SK-N-SH (cell line): ENCODE measurements at regions not wholly inside any gene's neighbourhood (a gene's known extent, or its start where the extent isn't known, plus 50 kb on each side); places are given as distances from the start of the nearest gene placed in this dataset.

Experiments
- EP300 ChIP-seq, 2 experiments: IDR thresholded peaks; 2 replicates each; pipeline versions ENCODE4 v1.4.0 to v1.6.1; 2012; ENCODE audit warnings: borderline replicate concordance in 1 of 2, low read depth in 1 of 2, low read length in 1 of 2
- FOXJ3 ChIP-seq: sonication (generic); formaldehyde crosslinking; IDR thresholded peaks from 2 replicates; pipeline ENCODE4 v1.5.1; 2020; ENCODE audit warnings: mild to moderate bottlenecking, missing genetic modification reagents
- GABPA ChIP-seq: IDR thresholded peaks from 2 replicates; pipeline ENCODE4 v1.4.0; 2012; ENCODE audit warnings: low read depth, mild to moderate bottlenecking
- JUND ChIP-seq: IDR thresholded peaks from 2 replicates; pipeline ENCODE4 v1.4.0; 2012
- MXI1 ChIP-seq: IDR thresholded peaks from 2 replicates; pipeline ENCODE4 v1.6.1; 2012; ENCODE audit warnings: mild to moderate bottlenecking, low read depth, low read length, improper control_type of control experiment
- RAD21 ChIP-seq: IDR thresholded peaks from 2 replicates; pipeline ENCODE4 v1.6.1; 2012; ENCODE audit warnings: mild to moderate bottlenecking, low read length
- REST ChIP-seq: IDR thresholded peaks from 2 replicates; pipeline ENCODE4 v1.6.1; 2012; ENCODE audit warnings: mild to moderate bottlenecking, low read depth, low read length, moderate library complexity
- RFX5 ChIP-seq: IDR thresholded peaks from 2 replicates; pipeline ENCODE4 v1.6.1; 2012; ENCODE audit warnings: mild to moderate bottlenecking, improper control_type of control experiment, low read length
- SIN3A ChIP-seq: IDR thresholded peaks from 2 replicates; pipeline ENCODE4 v1.6.1; 2012; ENCODE audit warnings: low read depth, mild to moderate bottlenecking, low read length, moderate library complexity, borderline replicate concordance
- SMC3 ChIP-seq: IDR thresholded peaks from 2 replicates; pipeline ENCODE4 v1.6.1; 2012; ENCODE audit warnings: low read depth, low read length, improper control_type of control experiment
- TF ChIP-seq, protein P1 (sequence below): fragments of 200-600 bp; sonication (generic); IDR thresholded peaks from 2 replicates; pipeline ENCODE4 v1.6.1; 2017; ENCODE audit warnings: antibody characterized with exemption, mild to moderate bottlenecking, moderate library complexity
- TF ChIP-seq, protein P2 (sequence below): IDR thresholded peaks from 2 replicates; pipeline ENCODE4 v1.4.0; 2012; ENCODE audit warnings: low read depth, borderline replicate concordance

DNA sequence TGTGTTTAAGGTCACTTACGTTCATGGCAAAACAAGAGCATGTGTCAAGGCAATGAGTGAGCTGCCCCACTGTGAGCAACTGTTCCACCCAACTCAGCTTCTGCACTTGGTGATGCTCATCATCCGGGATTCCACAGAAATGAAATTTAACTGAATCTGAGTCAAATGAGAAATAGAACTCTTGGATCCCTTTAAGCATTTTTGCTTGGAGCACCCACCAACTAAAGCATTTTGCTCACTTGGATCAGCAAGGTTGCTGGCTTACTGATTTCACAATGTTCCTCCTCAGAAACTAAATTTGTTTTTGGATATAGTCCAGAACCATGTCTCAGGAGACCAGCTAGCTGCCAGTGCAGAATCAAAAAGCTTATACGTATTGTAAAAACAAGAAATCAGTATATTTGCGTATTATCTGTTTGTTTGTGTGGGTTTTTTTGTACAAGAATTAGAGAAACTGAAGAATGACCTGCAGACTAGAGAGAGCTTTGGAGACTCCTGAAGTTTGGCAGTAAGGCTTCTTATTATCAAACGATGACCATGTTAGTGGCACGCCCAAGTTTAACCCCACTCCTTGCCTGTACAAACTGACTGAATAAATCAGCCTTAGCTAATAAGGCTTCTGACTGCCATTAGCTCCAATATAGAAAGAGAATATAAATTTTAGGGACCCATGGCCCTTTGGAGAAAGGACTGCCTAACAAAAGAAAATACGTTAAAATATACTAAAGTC, 153.8 kb upstream of the FST start:
- no peak for TF ChIP-seq SMC3
- TF ChIP-seq MXI1 = no peak
- TF ChIP-seq, protein P1, sequence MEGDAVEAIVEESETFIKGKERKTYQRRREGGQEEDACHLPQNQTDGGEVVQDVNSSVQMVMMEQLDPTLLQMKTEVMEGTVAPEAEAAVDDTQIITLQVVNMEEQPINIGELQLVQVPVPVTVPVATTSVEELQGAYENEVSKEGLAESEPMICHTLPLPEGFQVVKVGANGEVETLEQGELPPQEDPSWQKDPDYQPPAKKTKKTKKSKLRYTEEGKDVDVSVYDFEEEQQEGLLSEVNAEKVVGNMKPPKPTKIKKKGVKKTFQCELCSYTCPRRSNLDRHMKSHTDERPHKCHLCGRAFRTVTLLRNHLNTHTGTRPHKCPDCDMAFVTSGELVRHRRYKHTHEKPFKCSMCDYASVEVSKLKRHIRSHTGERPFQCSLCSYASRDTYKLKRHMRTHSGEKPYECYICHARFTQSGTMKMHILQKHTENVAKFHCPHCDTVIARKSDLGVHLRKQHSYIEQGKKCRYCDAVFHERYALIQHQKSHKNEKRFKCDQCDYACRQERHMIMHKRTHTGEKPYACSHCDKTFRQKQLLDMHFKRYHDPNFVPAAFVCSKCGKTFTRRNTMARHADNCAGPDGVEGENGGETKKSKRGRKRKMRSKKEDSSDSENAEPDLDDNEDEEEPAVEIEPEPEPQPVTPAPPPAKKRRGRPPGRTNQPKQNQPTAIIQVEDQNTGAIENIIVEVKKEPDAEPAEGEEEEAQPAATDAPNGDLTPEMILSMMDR = no peak
- TF ChIP-seq GABPA = no peak
- TF ChIP-seq EP300 (IDR thresholded peaks at IDR 0.05; ENCODE audit: borderline replicate concordance in 1 of 2, low read depth in 1 of 2, low read length in 1 of 2) = no peak
- TF ChIP-seq, protein P2, sequence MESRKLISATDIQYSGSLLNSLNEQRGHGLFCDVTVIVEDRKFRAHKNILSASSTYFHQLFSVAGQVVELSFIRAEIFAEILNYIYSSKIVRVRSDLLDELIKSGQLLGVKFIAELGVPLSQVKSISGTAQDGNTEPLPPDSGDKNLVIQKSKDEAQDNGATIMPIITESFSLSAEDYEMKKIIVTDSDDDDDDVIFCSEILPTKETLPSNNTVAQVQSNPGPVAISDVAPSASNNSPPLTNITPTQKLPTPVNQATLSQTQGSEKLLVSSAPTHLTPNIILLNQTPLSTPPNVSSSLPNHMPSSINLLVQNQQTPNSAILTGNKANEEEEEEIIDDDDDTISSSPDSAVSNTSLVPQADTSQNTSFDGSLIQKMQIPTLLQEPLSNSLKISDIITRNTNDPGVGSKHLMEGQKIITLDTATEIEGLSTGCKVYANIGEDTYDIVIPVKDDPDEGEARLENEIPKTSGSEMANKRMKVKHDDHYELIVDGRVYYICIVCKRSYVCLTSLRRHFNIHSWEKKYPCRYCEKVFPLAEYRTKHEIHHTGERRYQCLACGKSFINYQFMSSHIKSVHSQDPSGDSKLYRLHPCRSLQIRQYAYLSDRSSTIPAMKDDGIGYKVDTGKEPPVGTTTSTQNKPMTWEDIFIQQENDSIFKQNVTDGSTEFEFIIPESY = no peak
- TF ChIP-seq REST = no peak
- no peak for TF ChIP-seq RAD21
- TF ChIP-seq SIN3A = no peak
- TF ChIP-seq FOXJ3 = no peak
- no peak for TF ChIP-seq JUND
- TF ChIP-seq RFX5 = no peak
